HCT116 (cell line): ENCODE measurements at regions not wholly inside any gene's neighbourhood (a gene's known extent, or its start where the extent isn't known, plus 50 kb on each side); places are given as distances from the start of the nearest gene placed in this dataset.

ENCODE experiments used
- ATF3 ChIP-seq: IDR thresholded peaks from 2 replicates; pipeline ENCODE4 v1.6.1; 2012
- CEBPB ChIP-seq: IDR thresholded peaks from 2 replicates; pipeline ENCODE4 v1.6.1; 2012; ENCODE audit warnings: low read depth
- CTCF ChIP-seq, 3 experiments: fragments of 200-600 bp in 1 of 3; sonication (generic) in 1 of 3; IDR thresholded peaks in 2 of 3; conservative IDR thresholded peaks in 1 of 3; 2 replicates each; pipeline ENCODE4 v1.5.1; 2012 to 2017; ENCODE audit warnings: low read depth in 2 of 3, low read length in 2 of 3, antibody characterized with exemption in 1 of 3, borderline replicate concordance in 1 of 3, control low read depth in 1 of 3, mild to moderate bottlenecking in 1 of 3, mixed read lengths in 1 of 3, mixed run types in 1 of 3, moderate library complexity in 1 of 3; ENCODE audit not compliant: insufficient read depth in 1 of 3
- EZH2 ChIP-seq: fragments of 200-600 bp; sonication (generic); IDR thresholded peaks from 2 replicates; pipeline ENCODE4 v1.6.1; 2017; ENCODE audit warnings: antibody characterized with exemption, mixed run types
- EZH2phosphoT487 ChIP-seq: fragments of 200-600 bp; IDR thresholded peaks from 2 replicates; pipeline ENCODE4 v1.6.1; 2018; ENCODE audit warnings: antibody characterized with exemption, borderline replicate concordance
- MAX ChIP-seq: IDR thresholded peaks from 2 replicates; pipeline ENCODE4 v1.6.1; 2012
- POLR2A ChIP-seq: IDR thresholded peaks from 2 replicates; pipeline ENCODE4 v1.7.0; 2011; ENCODE audit warnings: borderline replicate concordance; ENCODE audit not compliant: insufficient read depth, insufficient read length; ENCODE audit errors: extremely low read depth
- POLR2AphosphoS5 ChIP-seq: IDR thresholded peaks from 2 replicates; pipeline ENCODE4 v1.6.1; 2011; ENCODE audit warnings: mild to moderate bottlenecking, low read depth, low read length, moderate library complexity
- RAD21 ChIP-seq: IDR thresholded peaks from 2 replicates; pipeline ENCODE4 v1.6.1; 2012; ENCODE audit warnings: low read depth, mild to moderate bottlenecking
- REST ChIP-seq: IDR thresholded peaks from 2 replicates; pipeline ENCODE4 v1.6.1; 2012; ENCODE audit warnings: low read depth
- ZFX ChIP-seq: fragments of 450-650 bp; IDR thresholded peaks from 2 replicates; pipeline ENCODE4 v1.6.1; 2017
- ZNF274 ChIP-seq: fragments of 200-500 bp; sonication (Bioruptor generic); IDR thresholded peaks from 2 replicates; pipeline ENCODE4 v1.6.1; 2014; ENCODE audit warnings: mild to moderate bottlenecking, low read depth, low read length, inconsistent platforms

GRCh38 chr7:115526278-115526677 lies 504.3 kb downstream of the TFEC start:
- no peak for TF ChIP-seq ATF3
- no peak for TF ChIP-seq MAX
- TF ChIP-seq POLR2A = no peak
- no peak for TF ChIP-seq RAD21
- TF ChIP-seq EZH2 = no peak
- TF ChIP-seq POLR2AphosphoS5 = no peak
- no peak for TF ChIP-seq CTCF (IDR thresholded peaks at IDR 0.05 in 2 of 3, conservative IDR thresholded peaks at IDR 0.05 in 1 of 3; ENCODE audit: borderline replicate concordance in 1 of 3, insufficient read depth in 1 of 3, low read depth in 2 of 3, low read length in 2 of 3)
- no peak for TF ChIP-seq ZFX
- TF ChIP-seq REST = no peak
- TF ChIP-seq ZNF274 = no peak
- no peak for TF ChIP-seq EZH2phosphoT487
- TF ChIP-seq CEBPB = no peak
